ENCODE measurements at regions not wholly inside any gene's neighbourhood (a gene's known extent, or its start where the extent isn't known, plus 50 kb on each side); places are given as distances from the start of the nearest gene placed in this dataset.
A peak's percentile ranks its signal among the peaks of the same experiment; 100 is the strongest.

DNA sequence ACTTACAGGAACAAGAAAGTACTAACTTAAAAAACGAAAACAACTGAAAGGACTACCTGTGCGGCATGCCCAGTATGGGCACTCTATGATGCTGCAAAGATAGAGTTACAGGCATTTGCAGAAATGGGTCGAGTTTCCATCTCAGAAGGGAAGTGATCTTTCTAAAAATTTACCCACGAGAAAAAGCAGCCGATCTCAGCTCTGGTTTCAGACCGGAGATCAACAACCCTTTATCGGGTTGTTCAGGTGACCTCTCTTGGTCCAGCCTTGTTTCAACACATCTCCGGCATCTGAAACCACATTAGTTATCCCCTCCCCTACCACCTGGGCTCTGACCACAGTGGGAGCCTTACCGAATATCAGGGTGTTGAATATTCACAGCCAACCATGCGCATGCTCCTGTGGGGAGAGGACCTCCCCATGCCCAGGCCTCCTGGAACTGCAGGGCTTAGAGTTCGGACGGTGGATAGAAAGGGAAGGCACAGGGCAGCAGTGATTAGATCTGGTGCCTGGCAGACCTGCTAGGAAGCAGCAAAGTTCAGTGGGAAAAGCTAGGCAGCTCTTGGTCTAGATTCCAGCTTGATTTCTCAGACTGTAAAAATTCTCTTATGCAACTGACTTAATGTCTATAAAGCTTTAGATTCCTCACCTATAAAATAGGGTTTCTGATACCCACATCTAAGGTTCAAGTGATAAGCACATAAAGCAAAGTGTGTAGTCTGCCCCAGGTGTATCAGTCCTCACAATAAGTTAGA lies 906.0 kb downstream of the VRK1 start:
- DNase-seq = peak; percentile 13

DNA sequence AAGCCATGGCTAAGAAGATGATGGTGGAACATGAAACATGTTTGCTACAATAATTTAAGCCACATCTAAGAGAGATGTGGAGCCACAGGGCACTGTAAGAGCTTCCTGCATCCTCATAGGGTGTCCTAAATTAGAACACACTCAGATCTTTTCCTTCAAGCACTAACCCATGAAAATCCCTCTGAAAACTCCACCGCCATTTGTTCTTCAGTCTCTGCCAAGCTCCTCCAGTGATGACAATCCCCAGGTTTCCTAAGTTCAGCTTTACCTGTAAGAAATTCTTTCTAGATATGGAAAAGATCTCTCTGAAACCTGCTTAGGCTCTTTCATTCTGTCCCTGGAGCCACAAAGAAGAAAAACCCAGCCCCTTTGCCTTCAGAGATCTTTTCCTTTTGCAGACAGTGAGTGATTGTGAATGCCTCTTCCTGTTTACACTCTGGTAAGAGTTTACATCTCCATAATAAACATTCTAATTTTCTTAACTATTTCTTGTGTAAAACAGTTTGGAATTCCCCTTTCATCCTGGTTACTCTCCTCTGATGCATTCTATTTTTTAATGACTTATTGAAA lies 907.2 kb downstream of the VRK1 start:
- no peak for DNase-seq

DNA sequence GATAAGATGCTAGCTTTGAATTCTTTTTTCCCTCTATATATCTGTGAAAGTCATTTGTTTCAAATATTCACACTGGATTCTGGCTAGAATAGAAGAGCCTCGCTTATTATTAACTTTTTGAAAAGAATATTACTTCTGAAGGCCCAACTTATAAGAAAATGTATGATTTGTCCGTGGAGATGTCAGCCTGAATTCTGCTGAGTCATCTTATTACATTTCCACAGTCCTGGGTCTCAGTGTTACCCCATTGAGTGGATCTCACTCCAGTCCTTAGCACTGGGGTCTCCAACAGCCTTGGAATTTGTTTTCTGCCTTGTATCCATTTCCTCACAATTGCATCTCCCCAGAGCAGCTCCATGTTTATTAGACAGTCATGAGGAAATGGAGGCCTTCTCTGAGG lies 907.9 kb downstream of the VRK1 start:
- no peak for DNase-seq

DNA sequence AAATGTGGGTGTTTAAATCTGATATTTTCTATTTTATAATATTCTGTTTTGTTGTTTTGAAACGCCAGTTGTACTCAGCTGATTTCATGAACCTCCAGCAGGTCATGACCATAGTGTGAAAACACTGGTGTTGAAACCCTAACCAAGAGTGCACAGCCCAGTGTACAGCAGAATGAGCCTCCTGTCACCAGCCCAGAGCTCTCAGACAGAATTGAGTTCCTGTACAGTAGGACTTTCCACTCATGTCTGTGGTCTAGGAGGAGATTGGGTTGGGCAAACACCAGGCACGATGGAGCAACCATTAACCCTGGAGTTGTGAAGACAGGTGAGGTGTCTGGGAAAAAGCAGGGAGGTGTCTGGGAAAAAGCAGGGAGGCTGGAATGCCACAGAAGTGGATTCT lies 908.8 kb downstream of the VRK1 start:
- DNase-seq = no peak

DNA sequence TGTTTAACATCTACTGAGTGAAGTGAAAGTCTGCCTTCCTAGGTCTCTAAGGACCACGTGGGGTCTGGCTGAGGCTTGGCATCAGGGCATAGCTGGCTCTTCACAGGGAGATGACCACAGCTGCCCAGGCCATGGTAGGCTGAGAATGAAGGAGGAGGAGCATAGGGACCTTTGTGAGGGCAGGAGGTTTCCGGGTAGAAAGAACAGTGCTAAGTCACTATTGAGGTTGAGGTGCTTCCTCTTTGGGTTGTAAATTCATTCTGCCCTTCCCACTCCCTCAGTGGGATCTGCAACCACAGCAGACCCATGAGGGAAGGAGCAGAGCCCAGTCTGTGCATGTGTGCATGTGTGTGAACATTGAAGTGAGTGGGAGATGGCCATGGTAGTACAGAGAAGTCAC lies 909.6 kb downstream of the VRK1 start:
- no peak for DNase-seq

DNA sequence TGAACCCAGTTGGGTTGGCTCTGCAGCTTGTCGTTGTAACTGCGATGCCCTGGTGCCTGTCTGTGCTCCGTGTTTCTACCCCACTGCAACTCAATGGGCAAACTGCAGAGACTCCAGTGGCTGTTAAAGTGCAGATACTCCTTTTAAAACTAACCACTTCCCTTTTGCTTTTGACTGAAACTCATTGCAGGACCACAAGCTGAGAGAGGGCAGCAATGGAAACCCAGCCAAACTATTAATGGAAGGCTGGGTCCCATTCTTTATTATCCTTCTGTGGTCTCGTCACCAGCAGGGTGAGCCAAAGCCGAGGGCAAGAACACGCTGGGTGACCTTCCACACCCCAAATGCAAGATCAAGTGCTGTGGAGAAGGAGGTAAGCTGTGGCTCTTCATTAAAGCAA lies 910.4 kb downstream of the VRK1 start:
- no peak for DNase-seq

DNA sequence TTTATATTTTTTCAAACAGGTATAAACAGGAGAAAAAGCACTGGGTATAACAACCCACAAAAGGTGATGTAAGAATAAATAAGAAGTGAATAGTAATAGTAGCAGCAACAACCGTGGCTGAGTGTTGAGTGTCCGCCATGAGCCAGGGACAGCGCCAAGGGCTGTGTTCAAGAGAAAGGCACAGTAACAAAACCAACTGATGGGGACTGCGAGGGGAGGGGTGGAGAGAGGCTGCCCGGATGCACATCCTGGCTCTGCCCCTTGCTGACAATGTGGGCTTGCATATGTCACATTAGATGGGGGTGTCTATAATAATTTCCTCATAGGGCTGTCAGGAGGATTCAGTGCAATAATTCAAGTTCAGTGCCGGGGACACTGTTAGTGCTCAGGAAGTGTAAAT lies 912.4 kb downstream of the VRK1 start:
- peak; percentile 21 for DNase-seq

DNA sequence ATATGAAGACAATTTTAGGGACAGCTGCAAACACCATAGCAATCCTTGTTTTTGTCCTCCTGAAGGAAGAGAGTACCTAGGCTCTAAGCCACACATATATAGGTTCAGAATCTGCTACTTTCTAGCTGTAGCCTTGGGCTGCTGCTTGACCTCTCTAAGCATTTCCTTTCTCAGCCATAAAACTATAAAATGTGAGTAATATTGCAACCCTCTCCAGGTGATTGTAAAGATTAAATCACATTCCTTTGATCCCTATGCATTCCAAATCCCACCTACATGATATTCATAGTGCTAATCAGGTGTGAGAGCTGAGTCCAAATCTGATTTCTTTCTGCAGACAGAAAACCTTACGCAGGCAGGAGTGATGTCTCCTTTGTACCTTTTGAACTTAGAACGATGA lies 913.5 kb downstream of the VRK1 start:
- no peak for DNase-seq

DNA sequence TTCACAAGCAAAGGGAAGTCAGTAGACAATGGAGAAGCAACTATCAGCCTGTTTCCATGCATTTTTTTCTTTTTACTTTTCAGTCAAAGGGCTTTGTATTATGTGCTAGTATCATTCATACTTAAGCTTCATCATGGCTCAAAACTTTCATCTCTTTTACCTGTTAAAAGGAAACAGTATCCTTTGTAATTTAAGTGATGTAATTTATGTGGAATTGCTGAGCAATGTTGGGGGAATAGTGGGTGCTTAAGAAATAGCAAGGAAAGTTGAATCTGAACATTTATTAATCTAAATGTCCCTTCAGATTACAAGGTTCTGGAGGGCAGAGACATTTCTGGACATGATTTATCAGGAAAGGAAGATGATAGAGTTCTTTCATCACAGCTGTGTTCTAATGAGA lies 915.3 kb downstream of the VRK1 start:
- no peak for DNase-seq

DNA sequence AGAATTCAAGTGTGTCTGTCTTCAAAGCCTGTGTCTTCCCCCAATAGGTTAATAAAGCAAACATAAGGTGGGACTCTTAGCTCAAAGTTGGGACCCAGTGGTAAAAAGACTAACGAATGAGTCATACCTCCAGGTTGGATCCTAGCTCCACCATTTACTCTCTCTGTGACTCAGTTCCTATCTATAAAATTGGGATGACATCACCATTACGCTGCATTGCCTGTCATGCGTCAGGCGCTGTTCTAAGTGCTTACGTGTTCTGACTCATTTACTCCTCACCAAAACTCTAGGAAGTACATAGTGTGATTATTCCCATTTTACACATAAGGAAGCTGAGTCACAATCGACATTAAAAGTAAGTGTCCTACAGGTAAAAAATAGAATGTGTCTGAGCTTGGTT lies 915.8 kb downstream of the VRK1 start:
- no peak for DNase-seq

DNA sequence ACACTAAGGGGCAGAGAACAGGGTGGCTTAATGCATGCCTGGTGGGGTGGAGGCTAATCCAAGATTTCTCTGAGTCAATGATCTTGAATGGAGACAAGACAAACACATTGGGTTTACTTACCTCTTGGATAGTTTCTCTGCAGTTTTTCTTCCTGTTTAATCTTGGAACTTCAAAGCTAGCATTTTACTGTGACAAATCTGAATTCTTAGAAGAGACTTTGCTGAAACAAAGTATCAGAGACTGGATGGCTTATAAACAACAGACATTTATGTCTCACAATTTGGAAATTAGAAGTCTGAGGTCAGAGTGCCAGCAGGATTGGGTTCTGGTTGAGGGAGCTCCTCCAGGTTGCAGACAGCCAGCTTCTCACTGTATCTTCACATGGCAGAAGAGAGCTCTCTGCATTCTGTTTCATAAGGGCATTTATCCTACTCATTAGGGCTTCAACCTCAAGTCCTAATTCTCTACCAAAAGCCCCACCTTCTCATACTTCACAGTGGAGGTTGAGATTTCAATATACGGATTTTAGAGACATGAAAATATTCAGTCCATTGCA lies 921.8 kb downstream of the VRK1 start:
- no peak for DNase-seq

DNA sequence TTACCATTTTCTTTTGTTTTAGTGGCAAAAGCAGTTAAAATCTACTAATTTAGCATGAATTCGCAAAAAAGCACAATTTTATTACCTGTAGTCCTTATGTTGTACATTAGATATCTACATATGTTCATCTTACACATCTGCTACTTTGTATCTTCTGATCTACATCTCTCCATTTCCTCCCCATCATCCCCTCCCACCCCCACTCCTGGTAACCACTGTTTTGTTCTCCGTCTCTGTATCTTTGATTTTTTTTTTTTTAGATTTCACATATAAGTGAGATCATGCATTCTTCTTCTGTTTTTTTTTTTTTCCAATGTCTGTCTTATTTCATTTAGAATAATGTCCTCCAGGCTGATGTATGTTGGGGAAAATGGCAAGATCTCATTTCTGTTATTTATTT lies 922.7 kb downstream of the VRK1 start:
- peak; percentile 38 for DNase-seq

DNA sequence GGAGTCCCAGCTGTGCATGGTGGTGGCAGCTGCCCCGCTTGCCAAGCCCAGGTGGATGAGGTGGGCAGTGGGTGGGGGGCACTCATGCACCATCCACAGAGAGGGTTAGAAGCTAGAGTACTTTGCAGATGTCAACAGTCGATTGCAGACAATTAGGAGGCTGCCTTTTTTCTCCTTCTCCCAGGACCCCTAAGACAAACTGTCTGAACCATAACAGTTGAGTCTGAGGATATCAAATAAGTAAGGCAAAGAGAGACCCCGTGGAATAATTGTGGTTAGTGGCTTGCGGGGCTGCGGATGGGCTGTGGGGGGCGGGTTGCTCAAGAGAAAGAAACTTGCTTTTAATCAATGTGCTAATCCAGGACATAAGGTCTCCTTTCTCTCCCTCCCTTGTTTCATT lies 926.2 kb downstream of the VRK1 start:
- no peak for DNase-seq

DNA sequence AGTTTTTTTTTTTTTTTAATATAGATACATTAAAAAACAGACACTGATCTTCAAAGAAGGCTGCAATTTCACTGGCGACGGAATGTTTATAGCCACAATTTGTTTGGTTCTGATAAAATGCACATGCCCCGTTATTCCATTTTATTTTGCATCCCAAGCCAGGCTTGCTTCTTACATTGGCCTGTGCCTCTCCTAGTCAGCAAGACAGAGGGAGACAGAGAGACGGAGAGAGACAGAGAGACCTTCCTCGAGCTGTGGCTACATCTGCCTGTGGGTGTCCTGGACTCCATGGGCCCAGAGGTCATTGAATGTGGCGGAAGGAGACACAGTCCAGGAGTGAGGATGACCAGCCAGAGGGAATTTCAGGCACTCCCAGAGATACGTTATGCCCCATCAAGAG lies 926.6 kb downstream of the VRK1 start:
- no peak for DNase-seq

DNA sequence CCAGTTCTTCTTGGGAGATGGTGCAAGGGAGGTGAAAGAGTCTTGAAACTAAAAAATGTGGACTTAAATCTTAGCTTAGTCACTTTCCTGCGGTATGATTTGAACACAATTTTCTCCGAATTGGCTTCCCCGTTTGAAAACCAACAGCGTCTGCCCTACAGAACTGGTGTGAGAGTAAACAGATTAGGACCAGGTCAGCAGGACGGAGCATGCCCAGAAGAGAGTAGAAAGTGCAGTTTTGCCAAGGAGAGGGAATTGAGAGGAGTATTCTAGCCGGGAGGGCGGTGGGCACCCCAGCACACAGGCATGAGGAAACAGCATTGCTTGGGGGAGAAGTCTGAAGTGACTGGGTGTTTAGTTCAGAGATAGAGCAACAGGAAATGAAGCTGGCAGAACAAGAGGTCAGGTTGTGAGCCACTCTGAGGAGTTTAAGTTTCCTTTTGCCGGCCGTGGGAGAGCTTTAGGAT lies 927.1 kb downstream of the VRK1 start:
- peak; percentile 23 for DNase-seq

DNA sequence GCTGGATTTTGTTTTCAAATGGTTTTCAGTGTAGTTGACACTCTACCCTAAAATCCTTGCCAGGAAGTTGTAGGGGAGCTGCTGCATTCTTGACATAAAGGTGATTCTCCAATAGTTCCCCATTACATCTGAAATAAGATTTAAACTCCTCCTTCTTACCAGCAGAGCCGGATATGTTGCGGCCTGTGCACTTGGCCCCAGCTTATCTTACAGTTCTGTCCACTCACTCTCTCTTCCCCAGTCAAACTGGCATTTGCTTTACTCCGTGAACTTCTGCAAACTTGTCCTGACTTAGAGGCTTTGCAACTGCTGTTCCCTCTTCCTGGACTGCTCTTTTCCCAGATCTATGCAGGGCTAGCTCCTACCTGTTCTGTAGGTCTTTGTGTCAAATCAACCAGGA lies 929.5 kb downstream of the VRK1 start:
- no peak for DNase-seq

DNA sequence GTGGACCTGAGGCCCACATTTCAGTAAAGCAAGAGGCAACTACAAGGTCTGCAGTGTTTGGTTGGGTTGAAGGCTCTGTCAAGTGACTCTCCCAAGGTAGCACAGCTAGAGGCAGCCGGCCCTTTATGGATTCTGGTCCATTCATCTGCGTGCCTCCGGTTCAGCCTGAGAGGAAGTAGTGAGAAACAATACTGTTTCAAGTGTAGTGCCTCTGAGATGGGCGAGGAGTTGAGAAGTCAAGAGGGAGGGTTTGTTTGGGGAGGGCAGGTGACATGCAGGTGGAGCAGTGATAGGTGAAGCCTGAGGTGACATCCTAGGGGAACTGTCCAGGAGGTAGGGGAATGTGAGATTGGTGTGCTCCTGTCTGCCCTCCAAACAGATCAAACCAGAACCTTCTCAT lies 933.5 kb downstream of the VRK1 start:
- DNase-seq = no peak

DNA sequence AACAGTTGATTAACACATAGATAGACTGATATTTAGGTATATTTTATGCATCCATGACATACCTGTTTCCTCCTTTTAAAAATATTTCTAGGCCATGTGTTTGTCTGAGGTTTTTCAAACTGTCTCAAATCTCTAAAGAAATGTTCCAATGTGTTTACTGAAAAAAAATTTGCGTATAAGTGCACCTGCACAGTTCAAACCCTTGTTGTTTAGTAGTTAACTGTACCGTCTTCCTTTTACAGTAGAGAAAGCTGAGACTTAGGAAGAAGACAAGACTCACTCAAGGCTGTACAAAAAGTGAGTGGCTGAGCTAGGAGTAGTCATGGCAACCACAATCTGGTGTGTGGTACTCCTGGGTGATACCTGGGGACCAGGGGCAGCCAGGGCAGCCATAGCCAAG lies 934.6 kb downstream of the VRK1 start:
- DNase-seq = no peak

DNA sequence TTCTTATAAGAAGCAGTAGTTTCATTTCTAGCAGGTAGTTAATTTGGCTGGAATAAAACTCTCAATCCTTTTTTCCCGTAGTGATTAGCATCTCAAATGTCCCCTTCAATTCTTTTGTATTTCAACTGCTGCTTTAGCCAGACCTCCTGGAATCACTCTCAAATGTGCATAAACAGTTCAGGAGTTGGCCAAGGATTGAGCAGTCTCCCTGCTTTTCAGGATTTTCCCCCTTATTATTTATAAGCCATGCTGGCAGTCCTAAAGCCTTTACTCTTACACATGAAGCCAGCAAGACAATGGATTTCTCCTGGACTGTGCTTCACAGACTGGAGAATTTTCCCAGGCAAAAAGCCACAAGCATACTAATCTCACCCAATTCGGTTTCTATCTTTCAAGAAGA lies 950.1 kb downstream of the VRK1 start:
- DNase-seq = no peak

DNA sequence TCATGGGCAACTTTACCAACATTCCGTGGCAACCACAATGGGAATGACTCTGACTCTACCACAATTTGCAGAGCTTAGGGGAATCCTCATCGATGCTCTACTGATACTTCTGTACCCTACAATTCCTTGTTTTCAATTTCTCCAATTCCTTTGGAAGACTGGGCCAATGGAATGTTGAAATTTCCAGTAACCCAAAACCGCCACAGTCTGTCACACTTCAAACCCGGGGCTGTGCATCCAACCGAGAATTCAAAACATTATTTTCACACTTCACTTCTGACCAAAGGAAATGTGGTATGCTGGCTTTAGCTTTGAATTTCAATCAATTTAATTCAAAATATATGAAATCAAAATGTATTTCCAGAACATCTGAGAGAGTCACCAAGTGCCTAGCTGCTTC lies 951.4 kb downstream of the VRK1 start:
- DNase-seq = no peak

DNA sequence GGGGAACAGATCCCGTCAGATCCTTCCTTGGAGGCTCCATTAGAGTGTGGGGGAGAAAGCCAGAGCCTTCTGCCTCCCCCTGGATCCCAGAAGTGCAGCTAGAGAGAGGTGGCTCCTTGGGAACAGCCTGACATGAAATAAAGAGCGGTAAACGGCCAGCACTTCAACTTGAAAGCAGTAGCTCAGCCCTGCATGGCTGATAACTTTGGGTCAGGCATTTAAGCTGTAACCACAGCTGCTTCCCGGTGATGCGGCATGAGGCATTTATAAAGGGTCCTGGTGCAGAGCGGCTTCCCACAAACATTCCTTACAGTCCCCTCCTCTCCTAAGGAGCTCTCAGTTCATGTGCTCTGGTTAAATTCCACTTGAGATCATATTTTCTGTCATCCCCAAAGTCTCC lies 960.3 kb downstream of the VRK1 start:
- no peak for DNase-seq

DNA sequence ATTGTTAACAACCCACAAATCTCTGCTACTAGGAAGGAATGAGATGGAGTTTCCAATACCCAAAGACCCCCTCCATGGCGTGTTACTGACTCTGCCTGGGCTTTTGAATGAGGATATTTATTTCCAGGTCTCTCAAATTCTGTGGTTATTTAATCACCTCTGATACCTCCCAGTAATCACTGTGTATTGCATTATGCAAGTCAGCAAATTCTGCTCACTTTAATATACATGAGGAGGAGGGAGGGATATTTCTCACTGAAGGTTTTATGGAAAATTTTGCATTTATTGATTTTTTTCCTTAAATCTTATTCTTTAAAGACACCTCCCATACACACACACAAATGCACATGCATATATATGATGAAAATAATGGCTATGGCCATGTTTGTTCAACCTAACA lies 962.9 kb downstream of the VRK1 start:
- no peak for DNase-seq

DNA sequence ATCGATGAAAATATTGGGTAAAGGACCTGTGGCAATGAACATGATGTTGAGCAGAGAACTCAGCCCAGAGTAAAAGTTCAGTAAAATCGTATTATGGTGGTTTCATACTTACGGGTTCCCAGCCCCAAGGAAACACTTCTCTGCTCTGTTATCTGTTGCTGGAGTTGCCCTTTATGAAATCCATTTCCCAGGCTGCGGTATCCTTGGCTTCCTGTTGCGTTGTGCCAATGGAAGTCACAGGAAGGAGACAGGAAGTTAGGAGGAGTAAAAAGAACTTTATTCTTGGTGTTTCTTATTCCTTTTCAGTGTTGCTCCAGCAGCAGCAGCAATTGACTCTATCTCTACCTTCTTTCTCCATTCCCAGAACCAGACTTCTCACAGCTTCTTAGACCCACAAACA lies 965.2 kb downstream of the VRK1 start:
- no peak for DNase-seq

DNA sequence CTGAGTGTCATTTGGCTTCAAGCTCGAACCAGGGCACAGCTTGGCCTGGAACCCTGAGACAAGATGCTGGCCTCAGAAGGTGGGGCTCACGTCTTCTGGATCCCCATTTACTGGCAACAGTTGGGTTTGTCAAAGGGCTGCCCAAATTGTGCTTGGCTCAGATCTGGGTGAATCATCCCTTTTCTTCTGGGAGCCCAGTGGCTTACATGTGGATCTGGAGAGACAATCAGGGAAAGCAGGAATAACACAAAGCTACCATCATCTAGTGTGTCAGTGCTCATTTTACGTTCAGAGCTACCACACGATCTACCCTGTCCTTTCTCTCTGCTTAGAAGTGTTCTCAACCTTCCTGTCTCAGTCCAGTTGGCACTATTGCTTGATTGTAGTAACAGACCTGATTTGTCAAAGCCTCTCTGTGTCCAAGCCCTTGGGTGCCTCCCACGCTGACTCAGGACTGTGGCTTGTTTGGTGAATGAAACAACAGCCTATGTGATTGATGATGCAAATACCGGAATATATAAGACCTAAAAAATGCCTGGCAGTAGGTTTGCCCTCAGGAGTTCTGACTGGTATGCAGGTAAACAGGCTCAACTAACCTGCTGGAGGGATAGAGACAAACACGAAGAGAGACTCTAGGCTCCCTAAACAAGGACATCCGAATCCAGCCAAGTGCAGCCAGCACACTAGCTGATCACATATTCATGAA lies 974.3 kb downstream of the VRK1 start:
- DNase-seq = no peak
